NCI-H345 treated with DMSO at 0.1 percent for 48 hours (cell line): ENCODE measurements at regions not wholly inside any gene's neighbourhood (a gene's known extent, or its start where the extent isn't known, plus 50 kb on each side); places are given as distances from the start of the nearest gene placed in this dataset.
"Not testable (repeated sequence)": the region's sequence is repeated elsewhere in the genome, so short reads cannot be mapped to it uniquely, and the experiment has no call there.

Experiments used
- DNase-seq: peaks from one replicate; lab custom pipeline; 2025; ENCODE audit not compliant: unreplicated experiment; lab: John Stamatoyannopoulos, UW

DNA sequence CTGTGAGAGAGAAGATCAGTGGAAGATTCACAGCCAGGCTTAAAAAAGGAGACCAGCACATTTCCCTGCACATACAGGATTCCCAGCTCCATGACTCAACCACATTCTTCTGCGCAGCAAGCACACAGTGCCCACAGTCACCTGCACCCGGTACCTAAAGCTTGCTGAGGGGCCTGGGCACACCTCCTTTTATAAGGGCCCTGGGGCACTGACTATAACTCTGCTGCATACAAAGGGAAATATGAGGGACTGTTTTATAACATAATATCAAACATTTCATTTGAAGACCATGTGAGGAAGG, 322.9 kb downstream of the DAD1 start:
- DNase-seq, result no peak

DNA sequence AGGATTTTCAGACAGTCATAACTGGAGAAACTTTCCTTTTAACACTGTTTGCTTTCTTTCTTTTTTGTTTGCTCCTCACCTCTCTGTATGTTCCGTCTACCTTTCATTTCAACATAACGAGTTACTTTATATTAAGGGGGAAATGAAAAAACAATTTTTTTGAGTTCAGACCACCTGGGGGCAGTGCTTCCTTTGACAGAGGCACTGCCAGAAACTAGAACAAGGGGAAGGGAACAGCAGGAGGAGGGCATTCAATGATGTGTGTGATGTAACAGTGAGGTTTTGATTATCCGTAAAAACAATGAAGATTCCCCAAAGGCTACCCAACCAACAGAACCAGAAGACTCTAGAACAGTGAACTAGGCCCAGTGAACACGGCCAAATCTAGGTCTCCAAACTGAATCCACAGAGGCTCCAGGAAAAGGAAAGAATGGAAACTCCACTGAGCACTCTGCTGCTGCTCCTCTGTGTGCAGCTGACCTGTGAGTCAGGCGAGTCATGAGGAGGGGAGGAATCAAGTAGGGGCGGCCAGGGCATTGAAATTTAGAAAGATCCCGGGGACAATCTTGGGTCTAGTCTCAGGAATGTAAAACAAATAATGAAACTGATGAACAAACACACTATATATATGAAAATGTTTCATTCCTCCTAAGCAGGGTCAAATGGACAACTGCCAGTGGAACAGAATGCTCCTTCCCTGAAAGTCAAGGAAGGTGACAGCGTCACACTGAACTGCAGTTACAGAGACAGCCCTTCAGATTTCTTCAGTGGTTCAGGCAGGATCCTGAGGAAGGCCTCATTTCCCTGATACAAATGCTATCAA, 323.5 kb downstream of the DAD1 start:
- DNase-seq, result no peak

DNA sequence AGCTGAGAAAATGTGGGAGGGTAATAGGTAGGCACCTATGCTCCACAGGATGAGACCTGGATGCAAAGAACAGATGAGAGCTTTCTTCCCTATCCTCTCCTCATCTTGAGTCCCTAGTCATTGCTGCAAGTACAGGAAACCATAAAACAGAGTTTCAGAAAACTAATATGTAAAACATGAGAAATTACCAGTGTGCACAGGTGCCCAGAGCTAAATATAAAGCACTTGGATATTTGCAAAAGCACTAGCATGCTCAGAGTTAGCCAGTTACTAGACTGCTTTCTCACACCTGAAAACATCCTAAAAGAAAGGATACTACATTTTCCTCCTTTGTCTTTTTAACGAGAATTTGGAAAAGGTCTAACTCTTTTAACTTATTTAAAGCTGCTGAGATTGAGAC, 324.3 kb downstream of the DAD1 start:
- DNase-seq, result no peak

DNA sequence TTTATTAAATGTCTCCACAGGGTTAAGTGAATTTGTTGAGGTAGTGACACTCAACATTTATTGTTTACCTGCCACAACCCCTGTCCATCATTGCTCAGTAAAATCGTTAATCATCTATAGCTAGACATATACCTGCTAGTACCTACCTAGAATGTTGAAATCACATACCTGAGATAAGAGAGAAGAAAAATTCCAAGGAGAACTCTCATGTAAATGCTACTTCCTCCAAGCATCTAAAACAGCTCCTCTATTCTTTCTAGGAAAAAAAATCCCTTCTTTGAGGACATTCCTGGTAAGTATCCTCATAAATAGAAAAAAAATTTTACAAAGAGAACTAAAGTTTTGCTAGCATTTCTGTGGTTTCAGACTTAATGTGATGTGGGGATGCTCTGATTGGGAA, 325.1 kb downstream of the DAD1 start:
- no peak for DNase-seq

DNA sequence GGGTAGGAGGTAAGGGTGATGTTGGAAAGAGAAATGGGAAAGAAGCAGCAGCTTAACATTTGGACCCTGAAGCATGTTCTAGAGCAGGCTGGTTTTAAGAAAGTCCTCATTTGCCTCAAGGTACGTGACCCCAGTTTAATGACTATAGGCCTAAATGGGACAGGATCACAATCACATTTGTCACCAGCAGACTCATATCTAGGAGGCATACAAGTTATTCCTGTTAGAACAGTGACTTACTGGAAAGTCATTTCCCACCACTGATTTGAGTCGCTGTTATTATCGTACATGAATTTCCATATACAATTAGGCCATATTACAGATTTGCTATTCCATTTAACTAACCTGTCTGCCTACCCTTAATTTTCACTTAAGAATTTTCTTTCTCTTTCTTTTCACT, 326.1 kb downstream of the DAD1 start:
- DNase-seq, result no peak

DNA sequence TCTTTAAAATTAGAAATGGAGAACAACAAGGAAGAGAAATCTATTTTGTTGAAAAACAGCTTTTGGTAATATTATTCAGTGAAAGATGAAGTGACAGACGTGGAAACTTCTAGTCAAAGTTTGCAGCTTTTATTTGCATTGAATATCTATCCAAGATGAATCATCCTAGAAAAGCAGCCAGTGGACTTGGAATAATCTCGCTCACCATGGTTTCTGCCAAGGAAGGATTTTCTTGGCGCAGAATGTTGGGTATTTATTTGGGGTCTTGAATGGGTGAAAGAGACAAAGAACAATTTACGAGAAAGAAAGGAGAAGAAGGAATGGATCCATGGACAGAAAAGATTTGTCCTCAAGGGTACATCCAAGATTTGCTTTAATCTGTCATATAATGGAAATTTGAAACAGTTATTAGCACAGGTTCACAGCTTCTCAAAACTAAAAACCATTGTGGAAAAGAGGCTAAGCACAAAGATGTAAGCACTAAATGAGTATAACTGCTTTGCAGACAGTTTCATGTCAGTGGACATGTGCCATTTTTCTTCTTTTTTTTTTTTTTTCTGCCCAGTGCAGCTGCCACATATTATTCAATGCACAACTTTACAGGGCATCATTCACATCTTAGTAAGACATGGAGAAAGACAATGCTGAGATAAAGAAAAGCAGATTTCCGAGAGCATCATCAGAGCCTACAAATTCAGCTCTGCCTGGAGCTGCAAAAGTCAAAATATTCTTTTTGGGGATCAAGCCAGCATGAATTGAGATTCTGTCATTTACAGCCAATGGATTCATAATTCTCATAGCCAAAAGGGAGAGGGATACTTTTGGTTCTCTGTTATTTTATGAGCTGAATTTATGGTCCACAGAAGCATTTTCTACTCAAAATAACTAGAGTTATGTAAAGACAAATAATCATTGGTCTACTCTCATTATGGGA, 333.7 kb downstream of the DAD1 start:
- DNase-seq, result no peak

DNA sequence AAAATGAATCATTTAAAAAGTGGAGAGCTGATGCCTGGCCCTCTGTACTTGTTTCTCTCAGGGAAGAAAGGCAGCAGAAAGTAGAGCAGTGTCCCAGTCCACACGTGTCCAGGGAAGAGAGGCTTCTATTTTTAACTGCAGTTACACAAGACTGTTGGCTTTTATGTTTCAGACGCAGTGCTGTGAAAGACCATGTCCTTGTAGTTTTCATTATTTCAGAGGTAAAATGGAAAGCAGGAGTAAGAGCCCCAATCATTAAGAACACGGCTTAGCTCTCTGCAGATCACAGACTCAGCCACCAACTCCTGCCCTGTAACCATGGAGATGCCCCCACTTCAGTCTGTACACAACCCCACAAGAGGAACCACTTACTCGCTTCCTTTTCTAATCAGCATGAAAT, 336.3 kb downstream of the DAD1 start:
- DNase-seq, result no peak

DNA sequence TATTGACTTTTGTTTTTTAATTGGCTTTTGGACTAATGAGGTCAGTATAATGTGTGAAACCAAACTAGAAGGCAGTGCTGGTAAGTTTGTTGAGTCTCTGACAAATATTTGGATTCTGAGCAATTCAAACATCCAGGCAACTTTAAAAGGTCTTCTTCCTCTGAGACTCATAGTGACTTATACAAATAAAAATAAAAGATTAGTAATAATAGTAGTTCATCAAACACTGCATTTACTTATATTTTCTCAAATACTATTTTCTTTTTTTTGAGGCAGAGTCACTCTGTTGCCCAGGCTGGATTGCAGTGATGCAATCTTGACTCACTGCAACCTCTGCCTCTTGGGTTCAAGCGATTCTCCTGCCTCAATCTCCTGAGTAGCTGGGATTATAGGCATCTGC, 337.9 kb downstream of the DAD1 start:
- no peak for DNase-seq

DNA sequence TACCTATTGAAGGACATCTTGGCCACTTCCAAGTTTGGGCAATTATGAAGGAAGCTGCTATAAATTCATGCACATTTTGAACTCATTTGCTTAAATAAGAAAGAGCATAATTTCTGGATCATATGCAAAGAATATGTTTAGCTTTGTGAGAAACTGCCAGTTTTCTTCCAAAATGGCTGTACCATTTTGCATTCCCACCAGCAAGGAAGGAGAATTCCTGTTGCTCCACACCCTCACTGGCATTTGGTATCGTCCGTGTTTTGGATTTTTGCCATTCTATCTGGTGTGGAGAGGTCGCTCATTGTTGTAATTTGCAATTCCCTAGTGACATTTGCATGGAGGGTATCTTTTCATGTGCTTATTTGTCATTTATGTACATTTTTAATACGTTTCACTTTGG, 339.3 kb downstream of the DAD1 start:
- DNase-seq, result no peak

DNA sequence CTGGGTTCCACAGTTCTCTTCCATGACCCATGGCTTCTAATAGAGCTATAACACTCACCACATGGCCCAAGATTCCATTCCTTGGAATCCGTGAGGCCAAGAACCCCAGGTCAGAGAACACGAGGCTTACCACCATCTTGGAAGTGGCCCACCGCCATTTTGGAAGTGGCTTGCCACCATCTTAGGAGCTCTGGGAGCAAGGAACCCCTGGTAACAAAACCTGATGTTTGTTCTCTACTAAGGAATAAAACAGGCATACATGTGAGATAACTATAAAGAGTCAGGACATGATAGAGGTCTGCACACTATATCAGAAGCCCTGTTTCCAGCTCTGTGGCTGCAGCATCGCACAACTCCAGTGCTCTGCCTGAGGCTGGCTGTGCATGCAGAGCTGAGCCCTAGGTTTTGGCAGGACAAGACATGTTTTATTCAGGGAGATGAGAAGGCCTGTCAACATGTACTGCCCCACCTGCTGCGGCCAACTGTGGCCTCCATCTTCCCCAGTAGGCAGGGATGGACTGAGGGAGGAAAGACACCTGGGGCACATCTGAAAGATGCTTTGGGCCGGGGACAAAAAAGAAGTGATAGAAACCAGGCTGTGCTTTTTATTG, 344.9 kb downstream of the DAD1 start:
- no peak for DNase-seq

DNA sequence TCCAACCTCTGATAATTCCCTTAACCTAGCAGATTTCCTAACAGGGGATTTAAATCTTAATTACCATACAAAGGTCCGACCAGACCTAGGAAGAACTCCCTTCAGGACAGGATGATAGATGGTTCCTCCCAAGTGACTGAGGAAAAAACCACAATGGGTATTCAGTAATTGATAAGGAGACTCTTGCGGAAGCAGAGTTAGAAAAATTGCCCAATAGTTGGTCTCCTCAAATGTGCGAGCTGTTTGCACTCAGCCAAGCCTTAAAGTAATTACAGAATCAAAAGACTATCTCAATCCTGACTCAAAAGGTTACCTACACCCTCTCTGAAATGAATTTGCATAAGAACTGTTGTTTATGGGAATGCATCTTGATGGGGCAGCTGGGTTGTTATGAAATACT, 350.7 kb downstream of the DAD1 start:
- DNase-seq, result not testable (repeated sequence)

DNA sequence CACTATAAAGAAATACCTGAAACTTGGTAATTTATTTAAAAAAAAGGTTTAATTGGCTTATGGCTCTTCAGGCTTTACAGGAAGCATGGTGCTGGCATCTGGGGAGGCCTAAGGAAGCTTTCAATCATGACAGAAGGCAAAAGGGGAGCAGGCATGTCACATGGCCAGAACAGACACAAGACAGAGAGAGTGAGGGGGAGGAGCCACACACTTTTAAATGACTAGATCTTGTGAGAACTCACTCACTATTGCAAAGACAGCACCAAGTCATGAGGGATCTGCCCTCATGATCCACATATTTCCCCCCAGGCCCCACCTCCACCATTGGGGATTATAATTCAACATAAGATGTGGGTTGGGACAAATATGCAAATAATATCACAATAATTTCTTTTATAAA, 355.6 kb downstream of the DAD1 start:
- DNase-seq, result no peak

DNA sequence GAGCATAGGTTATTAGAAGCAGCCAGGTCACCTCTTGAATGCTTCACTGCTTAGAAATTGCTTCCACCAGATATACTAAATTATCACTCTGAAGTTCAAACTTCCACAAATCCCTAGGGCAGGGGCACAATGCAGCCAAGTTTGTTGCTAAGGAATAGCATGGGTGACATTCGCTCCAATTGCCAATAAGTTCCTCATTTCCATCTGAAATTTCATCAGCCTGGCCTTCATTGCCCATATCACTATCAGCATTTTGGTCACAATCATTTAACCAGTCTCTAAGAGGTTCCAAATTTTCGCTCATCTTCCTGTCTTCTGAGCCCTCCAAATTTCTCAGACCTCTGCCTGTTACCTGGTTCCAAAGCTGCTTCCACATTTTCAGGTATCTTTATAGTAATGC, 356.1 kb downstream of the DAD1 start:
- no peak for DNase-seq

DNA sequence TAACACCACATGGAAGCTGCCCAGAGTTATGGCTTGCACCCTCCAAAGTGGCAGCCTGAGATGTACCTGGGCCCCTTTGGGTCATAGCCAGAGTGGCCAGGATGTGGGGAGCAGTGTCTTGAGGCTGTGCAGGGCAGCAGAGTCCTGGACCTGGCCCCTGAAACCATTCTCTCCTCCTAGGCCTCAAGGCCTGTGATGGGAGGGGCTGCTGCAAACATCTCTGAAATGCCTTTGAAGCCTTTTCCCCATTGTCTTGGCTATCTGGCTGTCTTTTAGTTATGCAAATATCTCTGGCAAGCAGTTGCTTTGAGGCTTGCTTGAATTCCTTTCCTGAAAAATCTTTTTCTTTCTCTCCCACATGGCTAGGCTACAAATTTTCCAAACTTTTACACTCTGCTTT, 356.5 kb downstream of the DAD1 start:
- no peak for DNase-seq

DNA sequence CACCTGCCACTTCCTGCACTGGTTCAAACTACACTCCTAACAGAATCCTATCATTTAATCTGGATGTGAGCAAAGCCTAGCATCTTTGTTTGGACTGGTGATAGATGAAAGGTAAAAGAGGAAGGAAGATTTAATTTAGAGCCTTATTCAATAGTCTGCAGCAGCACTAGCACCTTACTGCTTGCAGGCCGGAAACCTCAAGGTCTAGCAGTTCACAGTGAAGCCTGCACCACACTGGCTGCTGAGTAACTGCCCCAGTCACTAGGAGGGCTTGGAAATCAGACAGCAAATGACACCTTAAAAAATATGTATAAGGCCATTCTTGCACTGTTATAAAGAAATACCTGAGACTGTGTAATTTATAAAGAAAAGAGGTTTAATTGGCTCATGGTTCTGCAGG, 358.0 kb downstream of the DAD1 start:
- DNase-seq, result no peak

DNA sequence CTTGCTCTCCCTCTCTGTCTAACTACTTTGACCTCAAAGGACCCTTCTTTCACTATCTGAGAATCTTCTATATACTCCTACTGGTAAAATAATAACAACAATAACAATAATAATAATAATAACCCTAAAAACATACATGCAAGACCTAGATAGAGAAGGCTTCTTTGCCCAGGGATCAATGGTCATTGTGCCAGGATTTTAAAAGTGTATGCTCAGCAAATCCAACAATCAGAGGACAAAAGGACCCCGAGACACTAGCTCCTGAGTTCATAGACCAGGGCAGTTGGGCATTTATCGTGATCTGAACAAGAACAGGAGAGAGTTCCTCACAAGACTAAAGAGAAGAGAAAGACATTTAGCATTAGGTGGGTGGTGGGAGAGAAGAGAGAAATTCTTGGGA, 358.5 kb downstream of the DAD1 start:
- no peak for DNase-seq

DNA sequence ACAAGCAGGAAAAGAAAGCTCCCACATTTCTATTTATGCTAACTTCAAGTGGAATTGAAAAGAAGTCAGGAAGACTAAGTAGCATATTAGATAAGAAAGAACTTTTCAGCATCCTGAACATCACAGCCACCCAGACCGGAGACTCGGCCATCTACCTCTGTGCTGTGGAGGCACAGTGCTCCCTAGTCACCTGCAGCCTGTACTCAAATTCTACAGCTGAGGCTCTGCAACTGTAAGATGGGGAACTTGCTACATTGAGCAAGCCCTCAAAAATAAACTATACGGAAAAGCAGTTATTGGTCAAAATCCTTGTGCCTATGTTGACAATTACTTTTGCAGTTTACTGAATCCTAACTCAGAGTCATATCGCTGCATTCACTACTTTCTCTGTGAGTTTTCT, 361.9 kb downstream of the DAD1 start:
- DNase-seq, result no peak

DNA sequence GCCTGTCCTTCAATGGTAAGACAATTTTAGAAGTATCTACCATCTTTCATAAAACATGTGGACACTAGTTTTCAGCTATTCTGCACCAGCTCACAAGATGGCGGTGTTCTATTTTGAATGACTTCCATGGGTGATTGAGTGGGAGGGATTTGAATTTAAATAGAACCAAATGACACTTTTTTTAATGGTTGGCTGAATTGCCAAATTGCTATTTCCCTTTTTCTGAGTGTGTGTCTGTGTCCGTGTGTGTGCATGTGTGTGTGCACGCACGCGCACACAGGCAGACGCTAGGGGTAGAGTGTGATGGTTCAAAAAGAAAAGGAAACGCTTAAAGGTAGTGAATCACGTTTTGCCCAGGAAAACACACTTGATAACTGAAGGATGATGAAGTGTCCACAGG, 362.6 kb downstream of the DAD1 start:
- DNase-seq, result no peak

DNA sequence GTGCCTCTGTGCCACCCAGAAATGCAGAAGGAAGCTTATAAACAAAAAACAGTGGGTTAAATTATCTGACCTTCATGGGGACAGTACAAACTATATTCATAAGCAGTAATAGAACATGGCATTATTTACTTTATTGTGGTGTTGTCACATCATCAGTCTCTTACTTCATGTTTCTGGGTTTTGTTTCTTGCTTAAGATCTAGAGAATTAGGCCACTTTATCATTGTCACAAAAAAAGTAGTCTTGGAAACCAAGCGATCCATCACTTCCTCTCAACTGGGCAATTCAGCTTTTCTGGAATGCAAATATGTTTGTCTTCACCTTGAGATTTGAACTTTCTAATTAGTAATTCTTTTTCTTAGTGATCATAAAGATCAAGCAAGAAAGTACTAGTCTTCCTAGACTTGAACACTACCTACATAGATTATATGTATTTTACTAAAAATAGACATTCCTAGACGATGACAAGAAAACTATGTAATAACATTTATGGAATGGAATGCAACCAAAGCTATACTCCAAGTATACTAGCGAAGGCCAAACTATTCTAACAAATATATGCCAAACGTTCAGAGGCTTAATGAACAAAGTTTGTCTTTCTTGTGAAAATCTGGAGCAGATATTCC, 363.4 kb downstream of the DAD1 start:
- no peak for DNase-seq

DNA sequence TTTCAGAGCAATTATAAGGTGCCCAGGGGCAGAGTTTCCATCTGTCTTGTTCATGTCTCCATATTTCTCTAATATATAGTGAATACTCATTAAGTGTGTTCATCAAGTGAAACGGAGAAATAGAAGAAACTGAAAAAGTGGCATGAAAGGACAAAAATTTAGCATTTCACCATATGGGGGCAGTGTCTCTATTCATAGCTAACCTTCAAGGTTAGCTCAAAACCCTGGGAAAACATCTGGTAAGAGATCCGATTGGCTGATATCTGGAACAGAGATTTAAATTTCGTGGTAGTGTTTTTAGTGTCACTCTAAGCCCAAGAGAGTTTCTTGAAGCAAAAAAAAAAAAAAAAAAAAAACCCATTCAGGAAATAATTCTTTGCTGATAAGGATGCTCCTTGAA, 367.5 kb downstream of the DAD1 start:
- DNase-seq, result no peak

DNA sequence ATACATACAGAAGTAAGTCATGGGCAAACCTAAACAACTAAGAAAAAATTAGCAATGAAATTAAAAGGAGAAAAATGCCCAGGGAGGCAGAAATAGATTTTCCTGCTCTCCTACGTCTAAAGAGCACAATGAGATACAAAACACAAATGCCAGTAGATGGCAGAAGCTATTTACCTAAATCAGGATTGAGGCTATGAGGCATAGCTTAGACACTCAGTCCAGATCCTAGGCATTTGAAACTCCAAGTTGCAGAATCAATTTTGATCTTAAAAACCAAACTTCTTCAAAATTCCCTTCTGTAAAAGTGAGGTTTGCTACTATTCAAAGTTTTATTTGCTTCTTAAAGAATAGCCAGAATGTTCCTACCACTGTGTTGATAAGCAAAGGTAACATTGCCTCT, 368.6 kb downstream of the DAD1 start:
- no peak for DNase-seq

DNA sequence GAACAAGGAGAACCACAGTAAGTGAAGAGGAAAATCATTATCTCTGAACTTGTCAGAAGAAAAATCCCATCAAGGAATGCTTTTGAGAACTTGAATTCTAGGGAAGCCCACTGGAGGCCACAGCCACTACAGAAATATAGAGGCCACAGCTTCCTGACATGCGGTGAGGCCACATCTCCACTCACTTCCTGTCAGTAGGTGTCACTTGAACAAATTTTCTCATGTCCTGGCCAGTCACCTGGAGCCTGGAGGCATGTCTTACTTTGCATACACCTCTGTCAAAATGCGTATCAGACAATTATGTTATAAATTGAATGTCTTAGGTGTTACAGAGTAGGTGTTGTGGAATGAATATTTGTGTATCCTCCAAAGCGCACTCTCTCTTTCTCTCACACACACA, 370.3 kb downstream of the DAD1 start:
- DNase-seq, result no peak
